ENCODE measurements at regions not wholly inside any gene's neighbourhood (a gene's known extent, or its start where the extent isn't known, plus 50 kb on each side); places are given as distances from the start of the nearest gene placed in this dataset.

- no peak for TF ChIP-seq CTCF (conservative IDR thresholded peaks at IDR 0.05; ENCODE audit: low read depth, low read length)
- no peak for DNase-seq (ENCODE audit: low read depth)
- H3K4me3 ChIP-seq (ENCODE audit: low read depth, low read length): no peak overlapping the region
These were observed 277.6 kb downstream of the PSAT1 start for GRCh38 chr9:78574354-78575045.

- no peak for TF ChIP-seq CTCF (conservative IDR thresholded peaks at IDR 0.05; ENCODE audit: low read depth, low read length)
- H3K4me3 ChIP-seq (ENCODE audit: low read depth, low read length): no peak overlapping the region
- DNase-seq (ENCODE audit: low read depth): no peak
These were observed 278.2 kb downstream of the PSAT1 start for GRCh38 chr9:78575081-78575480.

- H3K4me3 ChIP-seq (ENCODE audit: low read depth, low read length): no peak overlapping the region
- DNase-seq (ENCODE audit: low read depth): no peak
- no peak for TF ChIP-seq CTCF (conservative IDR thresholded peaks at IDR 0.05; ENCODE audit: low read depth, low read length)
These were observed 278.8 kb downstream of the PSAT1 start for GRCh38 chr9:78575771-78576170.

GRCh38 chr9:78577156-78577906 is 280.4 kb downstream of the PSAT1 start:
- H3K4me3 ChIP-seq (ENCODE audit: low read depth, low read length): no peak overlapping the region
- TF ChIP-seq CTCF (conservative IDR thresholded peaks at IDR 0.05; ENCODE audit: low read depth, low read length): no peak
- no peak for DNase-seq (ENCODE audit: low read depth)

GRCh38 chr9:78578072-78578471 is 281.1 kb downstream of the PSAT1 start:
- no peak for TF ChIP-seq CTCF (conservative IDR thresholded peaks at IDR 0.05; ENCODE audit: low read depth, low read length)
- no peak overlapping the region for H3K4me3 ChIP-seq (ENCODE audit: low read depth, low read length)
- DNase-seq (ENCODE audit: low read depth): no peak

GRCh38 chr9:78582821-78583220 is 285.9 kb downstream of the PSAT1 start:
- no peak overlapping the region for H3K4me3 ChIP-seq (ENCODE audit: low read depth, low read length)
- no peak for DNase-seq (ENCODE audit: low read depth)
- no peak for TF ChIP-seq CTCF (conservative IDR thresholded peaks at IDR 0.05; ENCODE audit: low read depth, low read length)

- no peak for DNase-seq (ENCODE audit: low read depth)
- TF ChIP-seq CTCF (conservative IDR thresholded peaks at IDR 0.05; ENCODE audit: low read depth, low read length): no peak
- no peak overlapping the region for H3K4me3 ChIP-seq (ENCODE audit: low read depth, low read length)
These were observed 287.7 kb downstream of the PSAT1 start for GRCh38 chr9:78584589-78584988.
